ENCODE measurements at regions not wholly inside any gene's neighbourhood (a gene's known extent, or its start where the extent isn't known, plus 50 kb on each side); places are given as distances from the start of the nearest gene placed in this dataset.

DNA sequence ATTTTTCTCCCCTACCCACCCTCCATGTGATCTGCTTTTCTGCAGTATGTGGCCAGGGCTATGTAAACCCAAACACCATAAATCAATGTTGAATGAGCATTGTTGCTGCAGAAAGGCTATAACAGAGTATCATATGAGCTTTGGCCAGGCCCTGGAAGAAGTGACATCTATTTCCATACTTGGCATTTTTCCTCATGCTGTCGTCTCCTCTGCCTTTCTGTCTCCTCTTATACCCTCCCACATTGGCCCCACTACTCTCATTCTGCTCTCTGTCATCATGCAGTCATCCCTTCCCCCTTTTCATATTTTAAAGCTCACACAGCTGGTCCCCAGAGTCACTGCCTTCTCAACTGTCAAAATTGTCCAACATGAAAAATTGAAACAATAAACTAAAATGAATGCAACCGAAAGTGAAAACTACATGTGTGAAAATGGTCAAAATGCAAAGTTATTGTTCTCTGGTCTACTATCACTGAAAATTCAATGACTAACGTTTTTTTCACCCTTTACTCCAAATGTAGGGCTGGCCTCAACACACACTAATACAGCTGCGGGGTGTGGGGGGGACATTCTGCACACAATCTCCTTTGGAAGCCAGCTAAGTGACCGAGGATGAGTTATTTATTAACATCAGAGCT lies 290.7 kb upstream of the TMPO start:
- TF ChIP-seq, protein P1, sequence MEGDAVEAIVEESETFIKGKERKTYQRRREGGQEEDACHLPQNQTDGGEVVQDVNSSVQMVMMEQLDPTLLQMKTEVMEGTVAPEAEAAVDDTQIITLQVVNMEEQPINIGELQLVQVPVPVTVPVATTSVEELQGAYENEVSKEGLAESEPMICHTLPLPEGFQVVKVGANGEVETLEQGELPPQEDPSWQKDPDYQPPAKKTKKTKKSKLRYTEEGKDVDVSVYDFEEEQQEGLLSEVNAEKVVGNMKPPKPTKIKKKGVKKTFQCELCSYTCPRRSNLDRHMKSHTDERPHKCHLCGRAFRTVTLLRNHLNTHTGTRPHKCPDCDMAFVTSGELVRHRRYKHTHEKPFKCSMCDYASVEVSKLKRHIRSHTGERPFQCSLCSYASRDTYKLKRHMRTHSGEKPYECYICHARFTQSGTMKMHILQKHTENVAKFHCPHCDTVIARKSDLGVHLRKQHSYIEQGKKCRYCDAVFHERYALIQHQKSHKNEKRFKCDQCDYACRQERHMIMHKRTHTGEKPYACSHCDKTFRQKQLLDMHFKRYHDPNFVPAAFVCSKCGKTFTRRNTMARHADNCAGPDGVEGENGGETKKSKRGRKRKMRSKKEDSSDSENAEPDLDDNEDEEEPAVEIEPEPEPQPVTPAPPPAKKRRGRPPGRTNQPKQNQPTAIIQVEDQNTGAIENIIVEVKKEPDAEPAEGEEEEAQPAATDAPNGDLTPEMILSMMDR (conservative IDR thresholded peaks at IDR 0.05; ENCODE audit: low read depth, low read length), result no peak
- no peak for DNase-seq (ENCODE audit: low read depth)
- H3K4me3 ChIP-seq (ENCODE audit: low read depth, low read length), result no peak overlapping the region

DNA sequence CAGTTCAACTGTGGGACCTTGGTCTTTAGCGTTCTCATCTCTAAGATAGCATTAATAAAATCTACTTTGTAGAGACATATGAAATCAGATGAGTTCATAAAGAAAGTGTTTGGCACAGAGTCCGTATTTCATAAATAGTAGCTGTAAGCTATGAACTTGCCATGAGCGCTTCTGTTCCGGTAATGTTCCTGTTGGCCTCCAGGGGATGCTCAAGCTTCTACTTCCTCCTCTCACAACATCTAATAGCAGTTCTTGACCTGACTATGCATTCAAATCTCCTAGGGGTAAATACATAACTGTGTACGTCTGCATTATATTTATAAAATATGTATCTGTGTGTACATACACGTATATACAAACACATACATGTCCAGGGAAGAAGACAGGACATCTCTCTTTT lies 288.2 kb upstream of the TMPO start:
- no peak overlapping the region for H3K4me3 ChIP-seq (ENCODE audit: low read depth, low read length)
- DNase-seq (ENCODE audit: low read depth), result no peak
- TF ChIP-seq, protein P1 (conservative IDR thresholded peaks at IDR 0.05; ENCODE audit: low read depth, low read length), result peak; percentile 57

DNA sequence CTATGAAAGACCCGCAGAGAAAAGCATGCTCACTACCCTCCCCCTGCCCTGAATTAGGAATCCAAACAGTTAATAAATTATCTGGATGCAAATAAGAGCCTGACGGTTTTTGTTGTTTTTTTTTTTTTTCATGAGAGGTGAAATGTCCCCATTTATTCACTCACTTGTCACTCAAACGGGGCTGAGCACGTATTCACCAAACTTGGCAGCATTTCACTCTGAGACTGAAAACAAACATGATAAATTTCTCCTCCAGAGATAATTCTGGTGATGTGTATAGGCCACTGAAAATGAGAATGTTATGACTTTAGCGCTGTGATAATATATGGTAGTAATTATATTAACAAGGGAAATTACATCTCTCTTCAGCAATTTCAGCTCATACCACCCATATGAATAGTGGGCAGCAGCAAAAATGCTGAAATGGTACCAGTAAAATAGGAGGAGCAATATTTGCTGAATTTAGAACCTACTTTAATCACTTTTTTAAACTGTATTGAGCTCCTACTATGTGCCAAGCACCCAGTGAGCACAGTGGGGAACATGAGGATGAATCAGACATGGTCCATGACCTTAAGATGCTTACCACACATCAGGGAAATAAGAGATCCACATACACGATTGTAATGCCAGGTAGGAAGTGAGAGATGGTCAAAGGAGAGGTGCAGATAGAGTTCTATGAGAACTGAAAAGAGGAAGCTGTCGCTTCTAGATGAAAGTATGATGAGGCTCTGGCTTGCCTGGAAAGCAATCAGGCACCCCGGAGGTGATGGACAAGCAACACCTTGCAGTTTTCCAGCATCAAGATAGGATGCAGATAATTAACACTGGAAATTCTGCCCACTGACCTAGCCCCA lies 286.5 kb upstream of the TMPO start:
- DNase-seq (ENCODE audit: low read depth), result no peak
- no peak overlapping the region for H3K4me3 ChIP-seq (ENCODE audit: low read depth, low read length)
- TF ChIP-seq, protein P1 (conservative IDR thresholded peaks at IDR 0.05; ENCODE audit: low read depth, low read length), result no peak

DNA sequence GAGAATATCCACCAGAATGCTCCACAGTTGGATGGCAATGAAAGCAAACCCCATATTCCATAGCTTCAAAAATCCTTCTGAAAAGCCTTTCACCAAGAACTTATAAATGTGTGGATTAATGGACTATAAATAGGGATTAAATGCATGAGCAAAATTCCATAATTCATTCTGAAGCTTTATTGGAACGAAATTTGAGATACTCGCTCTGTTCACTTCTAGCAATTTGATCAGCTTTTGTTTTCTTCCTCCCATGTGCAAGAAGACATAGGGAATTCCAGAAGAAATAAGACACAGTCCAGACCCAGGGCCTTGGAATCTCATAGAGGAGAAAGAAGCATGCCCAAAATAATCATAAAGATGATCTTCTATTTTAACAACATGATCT lies 285.9 kb upstream of the TMPO start:
- H3K4me3 ChIP-seq (ENCODE audit: low read depth, low read length), result no peak overlapping the region
- TF ChIP-seq, protein P1 (conservative IDR thresholded peaks at IDR 0.05; ENCODE audit: low read depth, low read length), result no peak
- no peak for DNase-seq (ENCODE audit: low read depth)

DNA sequence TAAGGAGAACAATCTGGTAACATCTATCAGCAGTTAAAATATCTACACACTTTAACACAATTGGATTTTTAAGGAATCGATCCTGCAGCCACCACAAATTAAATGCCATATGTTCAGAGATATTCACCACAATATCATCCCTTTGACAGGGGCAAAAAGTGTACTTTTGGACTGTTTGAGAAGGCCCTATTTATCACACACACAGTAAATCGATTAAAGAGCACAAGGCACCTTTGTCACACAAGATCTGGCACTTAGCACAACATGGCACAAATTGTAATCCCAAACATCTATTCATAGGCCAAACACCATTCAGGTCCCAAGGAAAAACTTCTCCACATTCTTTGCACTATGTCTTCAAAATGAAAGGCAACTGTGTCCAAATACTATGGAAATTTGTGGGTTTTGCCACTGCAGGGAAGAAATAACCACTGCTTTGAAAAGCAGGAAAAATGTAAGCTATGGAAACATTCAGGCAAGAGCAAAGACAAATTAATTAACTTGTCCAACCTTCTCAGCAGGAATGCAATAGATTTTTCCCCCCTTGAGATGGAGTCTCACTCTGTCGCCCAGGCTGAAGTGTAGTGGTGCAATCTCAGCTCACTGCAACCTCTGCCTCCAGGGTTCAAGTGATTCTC lies 282.5 kb upstream of the TMPO start:
- no peak overlapping the region for H3K4me3 ChIP-seq (ENCODE audit: low read depth, low read length)
- DNase-seq (ENCODE audit: low read depth), result no peak
- TF ChIP-seq, protein P1 (conservative IDR thresholded peaks at IDR 0.05; ENCODE audit: low read depth, low read length), result no peak

DNA sequence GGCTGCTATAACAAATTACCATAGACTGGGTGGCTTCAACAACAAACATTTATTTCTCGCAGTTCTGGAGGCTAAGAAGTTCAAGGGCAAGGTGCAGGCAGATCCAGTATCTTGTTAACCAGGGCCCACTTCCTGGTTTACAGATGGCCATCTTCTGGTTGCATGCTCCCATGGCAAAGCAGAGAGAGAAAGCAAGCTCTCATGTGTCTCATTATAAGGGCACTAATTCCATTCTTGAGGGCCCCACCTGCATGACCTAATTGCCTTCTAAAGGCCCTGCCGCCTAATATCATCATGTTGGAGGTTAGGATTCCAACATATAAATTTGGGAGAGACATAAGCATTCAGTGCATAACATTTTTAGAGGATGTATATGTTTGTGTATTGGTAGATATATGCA lies 280.1 kb upstream of the TMPO start:
- TF ChIP-seq, protein P1 (conservative IDR thresholded peaks at IDR 0.05; ENCODE audit: low read depth, low read length), result no peak

More for the DNA sequence above, 280.1 kb upstream of the TMPO start:
- no peak for DNase-seq (ENCODE audit: low read depth)
- H3K4me3 ChIP-seq (ENCODE audit: low read depth, low read length), result no peak overlapping the region

All from epithelial cell of proximal tubule (primary cell).